ENCODE measurements at regions not wholly inside any gene's neighbourhood (a gene's known extent, or its start where the extent isn't known, plus 50 kb on each side); places are given as distances from the start of the nearest gene placed in this dataset.

DNA sequence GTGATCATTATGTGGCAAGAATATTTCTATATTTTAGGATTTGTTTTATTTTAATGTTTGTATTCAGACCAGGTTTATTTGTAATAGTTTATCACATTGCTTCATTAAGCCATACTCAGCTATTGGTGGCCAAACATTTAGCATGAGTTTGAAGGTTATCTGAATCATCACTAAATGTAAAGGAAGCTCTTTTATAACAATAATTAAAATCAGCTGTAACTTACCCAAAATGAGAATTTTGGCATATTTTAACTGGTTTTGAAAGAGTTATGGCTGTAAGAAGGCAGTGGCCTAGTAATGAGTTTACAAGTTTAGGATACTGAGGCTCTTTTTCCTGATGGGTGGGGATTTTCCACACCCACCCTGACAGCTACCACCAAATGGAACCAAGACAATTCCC lies 177.8 kb downstream of the EN1 start:
- H3K4me3 ChIP-seq (ENCODE audit: low read depth, low read length), result no peak overlapping the region
- no peaks in the 10 kb centered on the region for H3K27me3 ChIP-seq (ENCODE audit: control insufficient read depth, insufficient read depth, low read length)
- H3K27me3 Mint-ChIP-seq, result peaks cover 4% of the 10 kb centered on the region
- no peaks in the 10 kb centered on the region for H3K4me1 Mint-ChIP-seq
- H3K36me3 Mint-ChIP-seq, result no peaks in the 10 kb centered on the region
- H3K4me3 Mint-ChIP-seq, result no peak overlapping the region
- H3K36me3 ChIP-seq (ENCODE audit: control insufficient read depth, insufficient read depth, low read length), result no peaks in the 10 kb centered on the region
- H3K27ac Mint-ChIP-seq, result no peak overlapping the region
- ATAC-seq (ENCODE audit: low read depth in 2 of 2), result no peak
- H3K9me3 ChIP-seq (ENCODE audit: control insufficient read depth in 2 of 2, low read length in 2 of 2), result no peaks in the 10 kb centered on the region
- peaks cover 0 to 4% (median 0%) of the 10 kb centered on the region in 7 donors for H3K9me3 Mint-ChIP-seq
- no peak overlapping the region for H3K27ac ChIP-seq (ENCODE audit: insufficient read depth, low read length, poor library complexity, severe bottlenecking)
- DNase-seq, result no peak
- H3K4me1 ChIP-seq (ENCODE audit: control insufficient read depth, insufficient read depth, low read length, poor library complexity, severe bottlenecking), result no peaks in the 10 kb centered on the region

DNA sequence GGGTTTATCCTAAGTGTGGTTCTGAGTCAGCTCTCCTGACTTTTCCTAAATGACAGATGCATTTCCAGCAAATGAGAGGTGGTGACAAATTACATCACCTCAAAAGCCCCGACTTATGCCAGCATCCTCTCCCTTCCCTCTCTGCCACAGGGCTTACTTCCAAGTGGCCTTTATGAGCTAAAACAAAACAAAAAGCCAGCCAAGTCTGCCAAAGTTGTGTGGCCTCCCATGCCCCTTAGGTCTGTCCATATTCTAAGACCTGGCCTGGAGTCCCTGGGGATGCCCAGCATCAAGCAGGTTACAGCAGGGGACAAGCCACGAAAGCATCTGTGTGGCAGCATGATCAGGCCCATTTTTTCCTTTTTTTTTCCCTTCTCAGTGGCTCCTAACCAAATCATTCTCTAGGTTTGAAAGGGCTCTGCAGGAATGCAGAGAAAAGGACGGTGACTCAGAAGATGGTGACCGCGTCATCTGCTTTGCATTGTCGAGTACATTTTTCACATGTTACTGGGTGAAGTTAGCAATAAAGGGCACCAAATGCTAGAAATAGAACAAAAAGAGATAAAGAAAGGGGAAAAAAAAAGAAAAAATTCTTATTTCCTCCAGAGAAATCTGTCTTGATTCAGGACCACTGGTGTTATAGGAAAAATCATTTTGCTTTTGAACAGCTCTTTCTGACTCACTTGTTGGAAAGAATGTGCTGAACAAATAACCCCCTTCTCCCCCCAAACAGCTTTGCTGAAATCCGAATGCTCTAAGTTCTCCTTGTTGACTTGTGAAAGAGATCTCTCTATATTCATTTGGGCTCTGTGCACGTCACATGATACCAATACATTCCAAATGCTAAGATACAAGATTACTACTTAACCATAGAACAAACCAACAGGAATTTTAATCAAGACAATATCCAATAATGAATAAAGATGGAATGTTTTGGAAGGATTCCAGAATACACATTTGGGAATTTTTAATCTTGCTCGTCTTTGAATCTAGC lies 178.7 kb downstream of the EN1 start:
- Mint-ChIP-seq H3K4me3 (no peak overlapping the region), H3K9me3 (peaks cover 0 to 4% (median 0%) of the 10 kb centered on the region in 7 donors), H3K4me1 (no peaks in the 10 kb centered on the region), H3K36me3 (no peaks in the 10 kb centered on the region), H3K27ac (no peak overlapping the region), H3K27me3 (peaks cover 4% of the 10 kb centered on the region)
- Histone ChIP-seq H3K4me3 (ENCODE audit: low read depth, low read length) (no peak overlapping the region), H3K36me3 (ENCODE audit: control insufficient read depth, insufficient read depth, low read length) (no peaks in the 10 kb centered on the region), H3K4me1 (ENCODE audit: control insufficient read depth, insufficient read depth, low read length, poor library complexity, severe bottlenecking) (no peaks in the 10 kb centered on the region), H3K9me3 (ENCODE audit: control insufficient read depth in 2 of 2, low read length in 2 of 2) (no peaks in the 10 kb centered on the region), H3K27me3 (ENCODE audit: control insufficient read depth, insufficient read depth, low read length) (no peaks in the 10 kb centered on the region), H3K27ac (ENCODE audit: insufficient read depth, low read length, poor library complexity, severe bottlenecking) (no peak overlapping the region)
- DNase-seq (no peak), ATAC-seq (ENCODE audit: low read depth in 2 of 2) (no peak)

DNA sequence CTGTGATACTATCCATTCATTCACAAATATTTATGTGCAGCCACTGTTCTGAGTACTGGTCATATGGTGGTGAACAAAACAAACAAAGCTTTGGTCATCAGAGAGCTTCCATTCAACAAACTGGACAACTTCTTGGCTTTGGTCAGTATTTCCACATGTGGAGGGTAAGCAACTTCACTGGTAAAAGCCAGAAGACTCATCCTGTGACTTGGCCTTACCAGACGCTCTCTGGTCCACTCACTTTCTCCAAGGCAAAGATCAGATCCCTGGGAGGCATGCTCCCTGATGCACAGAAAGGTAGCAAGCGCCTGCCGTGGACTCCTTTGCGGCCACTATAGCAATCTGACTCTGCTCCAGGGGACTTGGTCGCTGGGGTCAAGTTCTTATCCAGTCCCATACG lies 179.5 kb downstream of the EN1 start:
- Histone ChIP-seq H3K36me3 (ENCODE audit: control insufficient read depth, insufficient read depth, low read length) (no peaks in the 10 kb centered on the region), H3K27ac (ENCODE audit: insufficient read depth, low read length, poor library complexity, severe bottlenecking) (no peak overlapping the region), H3K4me3 (ENCODE audit: low read depth, low read length) (no peak overlapping the region), H3K4me1 (ENCODE audit: control insufficient read depth, insufficient read depth, low read length, poor library complexity, severe bottlenecking) (no peaks in the 10 kb centered on the region), H3K27me3 (ENCODE audit: control insufficient read depth, insufficient read depth, low read length) (no peaks in the 10 kb centered on the region), H3K9me3 (ENCODE audit: control insufficient read depth in 2 of 2, low read length in 2 of 2) (no peaks in the 10 kb centered on the region)
- no peak for DNase-seq
- H3K4me1 Mint-ChIP-seq, result no peaks in the 10 kb centered on the region
- ATAC-seq (ENCODE audit: low read depth in 2 of 2), result no peak
- H3K9me3 Mint-ChIP-seq, result peaks cover 0 to 2% (median 0%) of the 10 kb centered on the region in 7 donors
- no peak overlapping the region for H3K4me3 Mint-ChIP-seq
- peaks cover 4% of the 10 kb centered on the region for H3K27me3 Mint-ChIP-seq
- no peaks in the 10 kb centered on the region for H3K36me3 Mint-ChIP-seq
- H3K27ac Mint-ChIP-seq, result no peak overlapping the region

DNA sequence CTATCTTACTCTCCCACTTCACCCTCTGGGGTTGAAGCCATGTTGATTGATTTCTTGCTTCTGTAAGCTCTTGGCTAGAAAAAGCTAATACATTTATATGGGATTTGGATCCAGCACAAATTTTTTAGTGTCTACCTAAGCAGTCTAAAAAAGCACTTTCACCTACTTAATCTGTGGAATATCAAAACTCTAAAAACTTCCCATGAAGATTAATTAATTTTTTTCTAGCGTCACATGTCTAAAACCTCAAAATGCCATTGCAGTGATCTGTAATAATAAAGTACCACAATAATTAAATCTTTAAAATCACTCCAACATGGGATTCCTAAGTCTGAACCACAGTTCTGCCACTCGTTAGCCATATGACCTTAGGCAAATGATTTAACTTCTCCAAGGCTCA lies 180.1 kb downstream of the EN1 start:
- no peak overlapping the region for H3K27ac Mint-ChIP-seq
- H3K4me3 Mint-ChIP-seq, result no peak overlapping the region
- no peak for ATAC-seq (ENCODE audit: low read depth in 2 of 2)
- Histone ChIP-seq H3K4me3 (ENCODE audit: low read depth, low read length) (no peak overlapping the region), H3K27ac (ENCODE audit: insufficient read depth, low read length, poor library complexity, severe bottlenecking) (no peak overlapping the region), H3K27me3 (ENCODE audit: control insufficient read depth, insufficient read depth, low read length) (no peaks in the 10 kb centered on the region), H3K9me3 (ENCODE audit: control insufficient read depth in 2 of 2, low read length in 2 of 2) (no peaks in the 10 kb centered on the region), H3K36me3 (ENCODE audit: control insufficient read depth, insufficient read depth, low read length) (no peaks in the 10 kb centered on the region), H3K4me1 (ENCODE audit: control insufficient read depth, insufficient read depth, low read length, poor library complexity, severe bottlenecking) (no peaks in the 10 kb centered on the region)
- peaks cover 0 to 2% (median 0%) of the 10 kb centered on the region in 7 donors for H3K9me3 Mint-ChIP-seq
- peaks cover 4% of the 10 kb centered on the region for H3K27me3 Mint-ChIP-seq
- H3K4me1 Mint-ChIP-seq, result no peaks in the 10 kb centered on the region
- no peak for DNase-seq
- no peaks in the 10 kb centered on the region for H3K36me3 Mint-ChIP-seq

DNA sequence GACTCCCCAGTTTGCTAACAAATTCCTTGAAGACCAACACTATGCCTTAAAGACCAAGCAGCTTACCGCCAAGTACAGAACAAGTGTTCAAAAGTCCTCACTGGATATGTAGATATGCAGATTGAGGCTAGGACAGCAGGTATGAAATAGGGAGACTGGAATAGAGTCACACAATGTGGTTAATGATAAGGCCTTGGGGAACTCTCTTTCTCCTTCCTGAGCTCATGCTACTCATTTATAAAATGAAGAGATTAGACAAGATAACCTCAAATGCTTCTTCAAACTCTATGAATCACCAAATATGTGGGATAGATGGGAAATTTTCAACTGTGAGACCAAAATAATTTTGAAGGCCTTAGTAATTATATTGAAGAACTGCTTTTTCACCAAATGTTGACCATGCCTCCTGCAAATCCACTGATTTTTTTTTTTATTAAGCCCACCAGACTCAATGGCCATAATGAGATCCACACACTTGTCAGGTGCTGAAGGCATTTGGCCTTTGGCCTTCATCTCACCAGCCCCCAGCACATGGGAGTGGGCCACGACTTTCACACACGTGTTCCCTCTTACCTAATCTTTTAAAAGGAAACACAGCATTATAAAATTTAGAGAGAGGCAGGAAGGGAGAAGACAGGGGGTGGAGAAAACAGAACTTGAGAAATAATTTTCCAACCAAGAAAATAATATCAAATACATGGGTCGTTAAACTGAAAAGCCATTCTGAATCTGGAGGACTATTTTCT lies 181.5 kb downstream of the EN1 start:
- DNase-seq (no peak), ATAC-seq (ENCODE audit: low read depth in 2 of 2) (no peak)
- Histone ChIP-seq H3K27me3 (ENCODE audit: control insufficient read depth, insufficient read depth, low read length) (no peaks in the 10 kb centered on the region), H3K27ac (ENCODE audit: insufficient read depth, low read length, poor library complexity, severe bottlenecking) (no peak overlapping the region), H3K4me3 (ENCODE audit: low read depth, low read length) (no peak overlapping the region), H3K4me1 (ENCODE audit: control insufficient read depth, insufficient read depth, low read length, poor library complexity, severe bottlenecking) (no peaks in the 10 kb centered on the region), H3K9me3 (ENCODE audit: control insufficient read depth in 2 of 2, low read length in 2 of 2) (no peaks in the 10 kb centered on the region), H3K36me3 (ENCODE audit: control insufficient read depth, insufficient read depth, low read length) (no peaks in the 10 kb centered on the region)
- no peaks in the 10 kb centered on the region for H3K4me1 Mint-ChIP-seq
- peaks cover 0 to 2% (median 0%) of the 10 kb centered on the region in 7 donors for H3K9me3 Mint-ChIP-seq
- no peaks in the 10 kb centered on the region for H3K36me3 Mint-ChIP-seq
- no peak overlapping the region for H3K4me3 Mint-ChIP-seq
- H3K27me3 Mint-ChIP-seq, result peaks cover 4% of the 10 kb centered on the region
- no peak overlapping the region for H3K27ac Mint-ChIP-seq

DNA sequence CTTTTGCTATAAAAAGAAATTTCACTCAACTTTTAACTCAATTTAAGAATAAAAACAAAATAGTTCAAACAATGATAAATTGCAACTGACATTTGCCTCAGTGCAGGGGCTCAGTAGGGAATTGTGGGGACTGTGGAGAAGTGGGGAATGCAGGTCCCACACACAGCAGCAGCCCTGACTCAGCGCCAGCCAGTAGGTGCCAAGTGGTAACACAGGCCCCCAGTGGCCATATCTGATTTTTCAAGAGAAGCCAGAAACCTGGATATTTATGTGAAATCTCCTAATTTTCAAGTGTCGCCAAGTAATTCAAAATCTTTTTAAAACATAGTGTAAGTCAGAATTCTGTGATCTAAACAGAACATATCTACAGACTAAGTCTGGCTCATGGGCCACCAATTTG lies 186.3 kb downstream of the EN1 start:
- Histone ChIP-seq H3K36me3 (ENCODE audit: control insufficient read depth, insufficient read depth, low read length) (no peaks in the 10 kb centered on the region), H3K4me1 (ENCODE audit: control insufficient read depth, insufficient read depth, low read length, poor library complexity, severe bottlenecking) (no peaks in the 10 kb centered on the region), H3K27me3 (ENCODE audit: control insufficient read depth, insufficient read depth, low read length) (no peaks in the 10 kb centered on the region), H3K27ac (ENCODE audit: insufficient read depth, low read length, poor library complexity, severe bottlenecking) (no peak overlapping the region), H3K9me3 (ENCODE audit: control insufficient read depth in 2 of 2, low read length in 2 of 2) (no peaks in the 10 kb centered on the region), H3K4me3 (ENCODE audit: low read depth, low read length) (no peak overlapping the region)
- DNase-seq, result no peak
- Mint-ChIP-seq H3K4me1 (no peaks in the 10 kb centered on the region), H3K9me3 (peaks cover 0 to 3% (median 0%) of the 10 kb centered on the region in 7 donors), H3K4me3 (no peak overlapping the region), H3K36me3 (no peaks in the 10 kb centered on the region), H3K27me3 (no peaks in the 10 kb centered on the region), H3K27ac (no peak overlapping the region)
- ATAC-seq (ENCODE audit: low read depth in 2 of 2), result no peak

DNA sequence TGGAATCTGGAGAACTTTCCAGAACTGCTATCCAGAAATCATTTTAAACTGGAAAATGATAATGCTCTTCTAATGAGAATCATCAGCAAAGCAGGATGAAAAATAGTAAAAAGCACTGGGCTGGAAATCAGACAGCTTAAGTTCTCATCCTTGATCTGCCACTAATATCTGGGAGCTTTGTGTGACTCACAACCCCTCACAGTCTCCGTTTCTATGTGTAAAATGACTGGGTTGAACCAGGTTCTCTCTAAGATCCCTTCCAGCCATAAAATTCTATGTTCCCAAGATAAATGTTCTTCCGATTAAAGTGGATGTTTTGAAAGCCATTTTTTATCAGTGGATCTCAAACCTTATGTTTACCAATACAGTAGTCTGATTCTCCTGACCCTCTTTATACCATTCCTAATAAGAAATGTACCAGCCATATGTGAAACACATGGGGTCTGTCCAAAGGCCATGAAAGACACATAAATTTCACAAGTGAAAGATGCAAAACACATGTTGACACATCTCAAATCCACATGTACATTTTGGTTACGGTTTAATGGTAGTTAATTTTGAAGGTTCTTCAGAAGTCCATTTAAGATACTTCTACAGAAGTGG lies 188.8 kb downstream of the EN1 start:
- H3K36me3 ChIP-seq (ENCODE audit: control insufficient read depth, insufficient read depth, low read length), result no peaks in the 10 kb centered on the region
- no peak overlapping the region for H3K27ac Mint-ChIP-seq
- DNase-seq (no peak), ATAC-seq (ENCODE audit: low read depth in 2 of 2) (no peak)
- H3K4me1 Mint-ChIP-seq, result no peaks in the 10 kb centered on the region
- no peaks in the 10 kb centered on the region for H3K36me3 Mint-ChIP-seq
- no peaks in the 10 kb centered on the region for H3K4me1 ChIP-seq (ENCODE audit: control insufficient read depth, insufficient read depth, low read length, poor library complexity, severe bottlenecking)
- no peaks in the 10 kb centered on the region for H3K27me3 Mint-ChIP-seq
- peaks cover 0 to 3% (median 0%) of the 10 kb centered on the region in 7 donors for H3K9me3 Mint-ChIP-seq
- no peaks in the 10 kb centered on the region for H3K27me3 ChIP-seq (ENCODE audit: control insufficient read depth, insufficient read depth, low read length)
- no peak overlapping the region for H3K4me3 Mint-ChIP-seq
- no peak overlapping the region for H3K27ac ChIP-seq (ENCODE audit: insufficient read depth, low read length, poor library complexity, severe bottlenecking)
- no peak overlapping the region for H3K4me3 ChIP-seq (ENCODE audit: low read depth, low read length)
- no peaks in the 10 kb centered on the region for H3K9me3 ChIP-seq (ENCODE audit: control insufficient read depth in 2 of 2, low read length in 2 of 2)
